Endothelial cell of umbilical vein (primary cell): ENCODE measurements at regions not wholly inside any gene's neighbourhood (a gene's known extent, or its start where the extent isn't known, plus 50 kb on each side); places are given as distances from the start of the nearest gene placed in this dataset.

Experiments used
- BruUV-seq: library from RNA; stranded (reverse); fragments of 400-500 nt; replicated peaks from 2 replicates; lab custom pipeline; 2021; lab: Mats Ljungman, UMichigan
- CTCF ChIA-PET: fragments of 300-600, 350-600 bp; sonication (Branson Sonifier 250); formaldehyde crosslinking; loops from one replicate; lab custom pipeline; 2021; ENCODE audit warnings: antibody characterized with exemption, inconsistent platforms; lab: Charles Lee
- POLR2A ChIA-PET: fragments of 300-600, 350-600 bp; sonication (Branson Sonifier 250); formaldehyde crosslinking; loops from one replicate; lab custom pipeline; 2021; ENCODE audit warnings: antibody characterized with exemption, inconsistent platforms; lab: Charles Lee
- DNase-seq: peaks from one replicate; pipeline ENCODE4 v3.0.0-alpha.2; 2011; ENCODE audit warnings: low read depth, low spot score
- FAIRE-seq: peaks from 2 replicates; lab custom pipeline; 2011; peaks lifted over from hg19 to GRCh38; lab: Jason Lieb, UNC
- H2AFZ ChIP-seq: 2 replicates; pipeline ENCODE4 v1.6.0; 2012; ENCODE audit warnings: low read depth, low read length, control low read depth, inconsistent platforms
- H3K27ac ChIP-seq: 2 replicates; pipeline ENCODE4 v1.5.1; 2011; ENCODE audit warnings: low read depth, mild to moderate bottlenecking, control low read depth, low read length, moderate library complexity; ENCODE audit not compliant: insufficient read depth
- H3K27me3 ChIP-seq, 2 experiments: 2 replicates each; pipeline versions ENCODE4 v1.6.0 to v1.6.1; 2011; ENCODE audit warnings: low read length in 2 of 2, mixed read lengths in 1 of 2; ENCODE audit not compliant: control insufficient read depth in 2 of 2, insufficient read depth in 2 of 2
- H3K36me3 ChIP-seq, 2 experiments: 2 replicates in 1 of 2; 3 replicates in 1 of 2; pipeline ENCODE4 v1.5.1; 2011; ENCODE audit warnings: low read length in 2 of 2, mild to moderate bottlenecking in 1 of 2, moderate library complexity in 1 of 2; ENCODE audit not compliant: control insufficient read depth in 2 of 2, insufficient read depth in 2 of 2; ENCODE audit errors: extremely low read depth in 1 of 2
- H3K4me1 ChIP-seq: 3 replicates; pipeline ENCODE4 v1.5.1; 2011; ENCODE audit warnings: mild to moderate bottlenecking, low read length; ENCODE audit not compliant: control insufficient read depth, insufficient read depth; ENCODE audit errors: extremely low read depth
- H3K4me2 ChIP-seq: 2 replicates; pipeline ENCODE4 v1.6.1; 2011; ENCODE audit warnings: low read length, control low read depth, mixed read lengths; ENCODE audit not compliant: insufficient read depth
- H3K4me3 ChIP-seq, 3 experiments: fragments of 200-600 bp in 1 of 3; sonication (generic), shearing (Covaris generic) in 1 of 3; replicated peaks in 1 of 3; 2 replicates each; pipeline ENCODE4 v1.5.1; 2011 to 2016; ENCODE audit warnings: control low read depth in 3 of 3, low read length in 3 of 3, mild to moderate bottlenecking in 2 of 3, inconsistent platforms in 1 of 3, low read depth in 1 of 3, moderate library complexity in 1 of 3; ENCODE audit not compliant: insufficient read depth in 1 of 3
- H3K79me2 ChIP-seq: 2 replicates; pipeline ENCODE4 v1.6.0; 2012; ENCODE audit warnings: low read length, inconsistent platforms; ENCODE audit not compliant: control insufficient read depth, insufficient read depth
- H3K9ac ChIP-seq: replicated peaks from 2 replicates; pipeline ENCODE3; 2011; ENCODE audit warnings: low read length, control low read depth; ENCODE audit not compliant: insufficient read depth; ENCODE audit errors: extremely low read depth
- H3K9me1 ChIP-seq: replicated peaks from 3 replicates; pipeline ENCODE4 v1.6.0; 2011; ENCODE audit warnings: mild to moderate bottlenecking, low read length; ENCODE audit not compliant: control insufficient read depth, insufficient read depth; ENCODE audit errors: extremely low read depth
- H3K9me3 ChIP-seq: replicated peaks from 2 replicates; pipeline ENCODE4 v1.5.1; 2012; ENCODE audit warnings: low read length, inconsistent platforms; ENCODE audit not compliant: control insufficient read depth, insufficient read depth
- H4K20me1 ChIP-seq: replicated peaks from 2 replicates; pipeline ENCODE3; 2011; ENCODE audit warnings: mild to moderate bottlenecking, low read length; ENCODE audit not compliant: control insufficient read depth, insufficient read depth; ENCODE audit errors: extremely low read depth
- EZH2 ChIP-seq: IDR thresholded peaks from 2 replicates; pipeline ENCODE4 v1.6.1; 2012; ENCODE audit warnings: borderline replicate concordance, low read depth, mild to moderate bottlenecking, moderate library complexity, low read length, inconsistent platforms; ENCODE audit not compliant: severe bottlenecking
- FOS ChIP-seq: IDR thresholded peaks from 2 replicates; pipeline ENCODE4 v1.6.1; 2011; ENCODE audit warnings: mild to moderate bottlenecking, low read length, moderate library complexity, borderline replicate concordance; ENCODE audit not compliant: insufficient read depth
- GATA2 ChIP-seq: IDR thresholded peaks from 2 replicates; pipeline ENCODE4 v1.7.0; 2011; ENCODE audit warnings: low read depth, mild to moderate bottlenecking, moderate library complexity, mixed read lengths, low read length; ENCODE audit not compliant: insufficient read length, insufficient read depth
- JUN ChIP-seq: IDR thresholded peaks from 2 replicates; pipeline ENCODE4 v1.6.1; 2011; ENCODE audit warnings: borderline replicate concordance, low read depth; ENCODE audit not compliant: insufficient read length, insufficient read depth
- MYC ChIP-seq: IDR thresholded peaks from one replicate; pipeline ENCODE4 v1.6.1; 2011; ENCODE audit warnings: mild to moderate bottlenecking, low read depth, low read length
- POLR2A ChIP-seq: IDR thresholded peaks from 2 replicates; pipeline ENCODE4 v1.6.1; 2012; ENCODE audit warnings: low read depth, mild to moderate bottlenecking, control low read depth, low read length
- POLR2AphosphoS5 ChIP-seq: IDR thresholded peaks from 2 replicates; pipeline ENCODE4 v1.6.1; 2012; ENCODE audit warnings: low read depth, mild to moderate bottlenecking, control low read depth, low read length, moderate library complexity; ENCODE audit not compliant: insufficient read depth
- dilution Hi-C: fragments of 300-500 bp; cut with MboI; formaldehyde crosslinking; loops from one replicate; pipeline ENCODE4 v1.15.0; 2019; ENCODE audit warnings: low sequenced_read_pairs; ENCODE audit not compliant: extremely low pct_ligation_motif_present
- intact Hi-C: fragments of 100-400 bp; cut with micrococcal nuclease; formaldehyde crosslinking; loops from one replicate; pipeline ENCODE4 v1.10.0; 2022
- TF ChIP-seq, protein P1 (sequence below), 2 donors: IDR thresholded peaks; 1 replicate in 1 of 2; 2 replicates in 1 of 2; pipeline ENCODE4 v1.5.1; 2011; ENCODE audit warnings: low read length in 2 of 2, mild to moderate bottlenecking in 2 of 2, moderate library complexity in 2 of 2, control low read depth in 1 of 2, inconsistent platforms in 1 of 2, low read depth in 1 of 2; ENCODE audit not compliant: insufficient read depth in 1 of 2; ENCODE audit errors: extremely low read depth in 1 of 2
- TF ChIP-seq, protein P2 (sequence below): IDR thresholded peaks from 2 replicates; pipeline ENCODE4 v1.6.1; 2011; ENCODE audit not compliant: insufficient read depth, insufficient read length

DNA sequence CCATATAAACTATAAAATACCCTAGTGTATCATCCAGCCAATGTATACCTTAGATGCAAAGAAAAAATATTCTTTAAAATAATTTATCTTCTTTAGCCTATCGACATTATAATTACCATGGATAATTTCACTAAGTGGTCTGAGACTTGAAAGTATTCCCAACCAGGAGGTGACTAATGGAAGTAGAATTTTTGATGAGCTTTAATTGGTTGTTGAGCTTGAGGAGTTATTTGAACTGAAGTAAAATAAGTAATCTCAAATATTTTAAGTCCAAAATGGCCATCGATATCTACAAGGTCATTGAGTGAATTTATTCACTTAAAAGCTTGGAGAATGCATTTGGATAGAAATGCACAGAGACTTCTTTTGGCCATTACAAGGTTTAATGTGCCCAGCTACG, 436.2 kb downstream of the TLL1 start:
- POLR2A ChIA-PET, result no interaction called here
- Histone ChIP-seq H3K9me1 (no peaks in the 10 kb centered on the region), H3K9ac (no peak overlapping the region), H3K4me3 (no peak overlapping the region), H2AFZ (no peak overlapping the region), H3K4me1 (no peaks in the 10 kb centered on the region), H3K9me3 (no peaks in the 10 kb centered on the region), H3K79me2 (no peaks in the 10 kb centered on the region), H3K27me3 (peaks cover 0 to 2% of the 10 kb centered on the region in 2 experiments), H4K20me1 (no peaks in the 10 kb centered on the region), H3K27ac (no peak overlapping the region), H3K36me3 (no peaks in the 10 kb centered on the region), H3K4me2 (no peak overlapping the region)
- dilution Hi-C loops (no loop called here), intact Hi-C loops (no loop called here)
- no peak for DNase-seq
- no peak for TF ChIP-seq FOS
- TF ChIP-seq POLR2AphosphoS5, result no peak
- TF ChIP-seq, protein P1, sequence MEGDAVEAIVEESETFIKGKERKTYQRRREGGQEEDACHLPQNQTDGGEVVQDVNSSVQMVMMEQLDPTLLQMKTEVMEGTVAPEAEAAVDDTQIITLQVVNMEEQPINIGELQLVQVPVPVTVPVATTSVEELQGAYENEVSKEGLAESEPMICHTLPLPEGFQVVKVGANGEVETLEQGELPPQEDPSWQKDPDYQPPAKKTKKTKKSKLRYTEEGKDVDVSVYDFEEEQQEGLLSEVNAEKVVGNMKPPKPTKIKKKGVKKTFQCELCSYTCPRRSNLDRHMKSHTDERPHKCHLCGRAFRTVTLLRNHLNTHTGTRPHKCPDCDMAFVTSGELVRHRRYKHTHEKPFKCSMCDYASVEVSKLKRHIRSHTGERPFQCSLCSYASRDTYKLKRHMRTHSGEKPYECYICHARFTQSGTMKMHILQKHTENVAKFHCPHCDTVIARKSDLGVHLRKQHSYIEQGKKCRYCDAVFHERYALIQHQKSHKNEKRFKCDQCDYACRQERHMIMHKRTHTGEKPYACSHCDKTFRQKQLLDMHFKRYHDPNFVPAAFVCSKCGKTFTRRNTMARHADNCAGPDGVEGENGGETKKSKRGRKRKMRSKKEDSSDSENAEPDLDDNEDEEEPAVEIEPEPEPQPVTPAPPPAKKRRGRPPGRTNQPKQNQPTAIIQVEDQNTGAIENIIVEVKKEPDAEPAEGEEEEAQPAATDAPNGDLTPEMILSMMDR (IDR thresholded peaks at IDR 0.05; ENCODE audit: extremely low read depth in 1 of 2, insufficient read depth in 1 of 2, low read depth in 1 of 2, low read length in 2 of 2), result no peak
- TF ChIP-seq POLR2A, result no peak
- CTCF ChIA-PET, result no interaction called here
- no peak for FAIRE-seq
- BruUV-seq, result no TSS peak

DNA sequence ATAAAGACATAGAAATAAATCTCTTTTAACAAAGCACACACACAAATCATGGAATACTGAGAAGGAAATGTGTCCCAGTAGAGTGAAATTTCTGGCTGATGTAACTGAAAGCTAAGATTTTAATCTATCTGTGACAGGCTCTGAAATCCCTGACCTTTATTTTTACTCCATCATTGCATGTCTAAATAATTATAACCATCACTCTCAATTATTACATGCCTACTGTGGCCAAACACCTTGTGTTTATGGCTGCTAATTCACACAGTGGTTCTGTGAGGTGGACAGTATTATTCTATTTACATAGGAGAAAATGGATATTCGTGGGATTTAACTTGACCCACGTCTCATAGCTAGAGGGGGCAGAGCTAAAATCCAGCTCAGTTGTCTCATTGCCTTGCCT, 438.1 kb downstream of the TLL1 start:
- Histone ChIP-seq H2AFZ (no peak overlapping the region), H3K4me2 (no peak overlapping the region), H4K20me1 (no peaks in the 10 kb centered on the region), H3K27me3 (peaks cover 0 to 2% of the 10 kb centered on the region in 2 experiments), H3K27ac (no peak overlapping the region), H3K9ac (no peak overlapping the region), H3K4me1 (no peaks in the 10 kb centered on the region), H3K79me2 (no peaks in the 10 kb centered on the region), H3K9me3 (no peaks in the 10 kb centered on the region), H3K36me3 (no peaks in the 10 kb centered on the region), H3K9me1 (no peaks in the 10 kb centered on the region), H3K4me3 (no peak overlapping the region)
- ChIA-PET CTCF (no interaction called here), POLR2A (no interaction called here)
- intact Hi-C loops (no loop called here), dilution Hi-C loops (no loop called here)
- TF ChIP-seq GATA2 (no peak), MYC (no peak), EZH2 (no peak), POLR2AphosphoS5 (no peak), FOS (no peak), JUN (no peak)
- TF ChIP-seq, protein P1 (IDR thresholded peaks at IDR 0.05; ENCODE audit: extremely low read depth in 1 of 2, insufficient read depth in 1 of 2, low read depth in 1 of 2, low read length in 2 of 2), result no peak
- TF ChIP-seq, protein P2, sequence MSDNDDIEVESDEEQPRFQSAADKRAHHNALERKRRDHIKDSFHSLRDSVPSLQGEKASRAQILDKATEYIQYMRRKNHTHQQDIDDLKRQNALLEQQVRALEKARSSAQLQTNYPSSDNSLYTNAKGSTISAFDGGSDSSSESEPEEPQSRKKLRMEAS, result no peak
- BruUV-seq, result no TSS peak
- FAIRE-seq (no peak), DNase-seq (no peak)
